SU-DHL-6 (cell line): ENCODE measurements at regions not wholly inside any gene's neighbourhood (a gene's known extent, or its start where the extent isn't known, plus 50 kb on each side); places are given as distances from the start of the nearest gene placed in this dataset.

Experiments used
- EZH2phosphoT487 ChIP-seq: fragments of 200-600 bp; sonication (generic), shearing (Covaris generic); conservative IDR thresholded peaks from 2 replicates; pipeline ENCODE4 v1.6.1; 2018; ENCODE audit warnings: mild to moderate bottlenecking, antibody characterized with exemption, low read length, moderate library complexity, mixed read lengths
- TF ChIP-seq, protein P1 (sequence below): fragments of 200-600 bp; sonication (generic); IDR thresholded peaks from one replicate; pipeline ENCODE4 v1.5.1; 2017; ENCODE audit warnings: antibody characterized with exemption, mild to moderate bottlenecking, low read length, moderate library complexity; ENCODE audit not compliant: insufficient read depth, poor library complexity, severe bottlenecking

GRCh38 chr7:142380069-142380468 lies 122.2 kb upstream of the PRSS58 start:
- TF ChIP-seq, protein P1, sequence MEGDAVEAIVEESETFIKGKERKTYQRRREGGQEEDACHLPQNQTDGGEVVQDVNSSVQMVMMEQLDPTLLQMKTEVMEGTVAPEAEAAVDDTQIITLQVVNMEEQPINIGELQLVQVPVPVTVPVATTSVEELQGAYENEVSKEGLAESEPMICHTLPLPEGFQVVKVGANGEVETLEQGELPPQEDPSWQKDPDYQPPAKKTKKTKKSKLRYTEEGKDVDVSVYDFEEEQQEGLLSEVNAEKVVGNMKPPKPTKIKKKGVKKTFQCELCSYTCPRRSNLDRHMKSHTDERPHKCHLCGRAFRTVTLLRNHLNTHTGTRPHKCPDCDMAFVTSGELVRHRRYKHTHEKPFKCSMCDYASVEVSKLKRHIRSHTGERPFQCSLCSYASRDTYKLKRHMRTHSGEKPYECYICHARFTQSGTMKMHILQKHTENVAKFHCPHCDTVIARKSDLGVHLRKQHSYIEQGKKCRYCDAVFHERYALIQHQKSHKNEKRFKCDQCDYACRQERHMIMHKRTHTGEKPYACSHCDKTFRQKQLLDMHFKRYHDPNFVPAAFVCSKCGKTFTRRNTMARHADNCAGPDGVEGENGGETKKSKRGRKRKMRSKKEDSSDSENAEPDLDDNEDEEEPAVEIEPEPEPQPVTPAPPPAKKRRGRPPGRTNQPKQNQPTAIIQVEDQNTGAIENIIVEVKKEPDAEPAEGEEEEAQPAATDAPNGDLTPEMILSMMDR = no peak
- no peak for TF ChIP-seq EZH2phosphoT487
